ENCODE measurements at regions not wholly inside any gene's neighbourhood (a gene's known extent, or its start where the extent isn't known, plus 50 kb on each side); places are given as distances from the start of the nearest gene placed in this dataset.

DNA sequence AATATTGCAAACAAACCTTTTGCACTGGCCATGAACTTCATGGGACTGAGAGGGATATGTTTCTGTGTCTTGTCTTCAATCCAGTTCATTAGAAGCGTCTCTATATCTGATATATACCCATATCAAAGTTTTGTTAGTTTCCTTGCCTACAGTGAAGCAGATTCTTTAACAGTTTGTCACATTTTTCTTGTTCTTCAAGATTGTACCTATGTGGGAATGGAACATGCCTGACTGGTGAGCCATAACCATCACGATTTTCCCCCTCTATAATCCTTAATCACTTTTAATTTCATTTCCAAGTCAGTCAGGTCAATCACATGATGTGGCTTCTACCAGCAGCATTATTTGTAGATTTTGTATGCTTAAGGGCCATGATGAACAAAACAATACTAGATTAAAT is 197.1 kb upstream of the PDE5A start:
- WGBS, 2 donors (ENCODE audit: low coverage in 1 of 2) = 83% methylated on average over 2 of the region's 2 CpGs; no CpG with 5 or more reads in 1 of the 2 donors
- Histone ChIP-seq H3K36me3 (no peaks in the 10 kb centered on the region), H3K27ac (no peak overlapping the region), H3K27me3 (no peaks in the 10 kb centered on the region), H3K4me1 (peaks cover 0 to 7% (median 0%) of the 10 kb centered on the region in 3 donors), H3K4me3 (no peak overlapping the region), H3K9me3 (no peaks in the 10 kb centered on the region)
- TF ChIP-seq POLR2A (IDR thresholded peaks at IDR 0.05) (no peak), EP300 (IDR thresholded peaks at IDR 0.05) (no peak), POLR2AphosphoS5 (IDR thresholded peaks at IDR 0.05) (no peak)
- TF ChIP-seq, protein P1, sequence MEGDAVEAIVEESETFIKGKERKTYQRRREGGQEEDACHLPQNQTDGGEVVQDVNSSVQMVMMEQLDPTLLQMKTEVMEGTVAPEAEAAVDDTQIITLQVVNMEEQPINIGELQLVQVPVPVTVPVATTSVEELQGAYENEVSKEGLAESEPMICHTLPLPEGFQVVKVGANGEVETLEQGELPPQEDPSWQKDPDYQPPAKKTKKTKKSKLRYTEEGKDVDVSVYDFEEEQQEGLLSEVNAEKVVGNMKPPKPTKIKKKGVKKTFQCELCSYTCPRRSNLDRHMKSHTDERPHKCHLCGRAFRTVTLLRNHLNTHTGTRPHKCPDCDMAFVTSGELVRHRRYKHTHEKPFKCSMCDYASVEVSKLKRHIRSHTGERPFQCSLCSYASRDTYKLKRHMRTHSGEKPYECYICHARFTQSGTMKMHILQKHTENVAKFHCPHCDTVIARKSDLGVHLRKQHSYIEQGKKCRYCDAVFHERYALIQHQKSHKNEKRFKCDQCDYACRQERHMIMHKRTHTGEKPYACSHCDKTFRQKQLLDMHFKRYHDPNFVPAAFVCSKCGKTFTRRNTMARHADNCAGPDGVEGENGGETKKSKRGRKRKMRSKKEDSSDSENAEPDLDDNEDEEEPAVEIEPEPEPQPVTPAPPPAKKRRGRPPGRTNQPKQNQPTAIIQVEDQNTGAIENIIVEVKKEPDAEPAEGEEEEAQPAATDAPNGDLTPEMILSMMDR (IDR thresholded peaks at IDR 0.05) = no peak
- no peak for ATAC-seq

DNA sequence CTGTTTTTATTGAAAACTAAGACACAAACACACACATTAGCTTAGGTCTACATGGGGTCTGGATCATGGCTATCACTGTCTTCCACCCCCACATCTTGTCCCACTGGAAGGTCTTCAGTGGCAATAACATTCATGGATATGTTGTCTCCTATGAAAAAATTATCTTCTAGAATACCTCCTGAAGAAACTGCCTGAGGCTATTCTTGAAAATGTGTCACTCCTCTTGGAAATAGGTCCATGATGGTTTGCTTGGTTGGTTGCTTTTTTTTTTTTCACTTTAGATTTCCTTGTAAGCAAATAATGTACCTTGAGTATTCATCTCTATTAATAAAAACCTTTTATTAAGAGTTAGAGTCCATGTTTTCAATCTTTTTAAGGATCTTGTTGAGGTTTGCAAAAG is 195.3 kb upstream of the PDE5A start:
- TF ChIP-seq, protein P1 (IDR thresholded peaks at IDR 0.05) = no peak
- TF ChIP-seq POLR2A (IDR thresholded peaks at IDR 0.05) = no peak
- Histone ChIP-seq H3K9me3 (no peaks in the 10 kb centered on the region), H3K4me1 (peaks cover 0 to 4% (median 0%) of the 10 kb centered on the region in 3 donors), H3K4me3 (no peak overlapping the region), H3K36me3 (no peaks in the 10 kb centered on the region), H3K27me3 (no peaks in the 10 kb centered on the region), H3K27ac (no peak overlapping the region)
- no peak for ATAC-seq

DNA sequence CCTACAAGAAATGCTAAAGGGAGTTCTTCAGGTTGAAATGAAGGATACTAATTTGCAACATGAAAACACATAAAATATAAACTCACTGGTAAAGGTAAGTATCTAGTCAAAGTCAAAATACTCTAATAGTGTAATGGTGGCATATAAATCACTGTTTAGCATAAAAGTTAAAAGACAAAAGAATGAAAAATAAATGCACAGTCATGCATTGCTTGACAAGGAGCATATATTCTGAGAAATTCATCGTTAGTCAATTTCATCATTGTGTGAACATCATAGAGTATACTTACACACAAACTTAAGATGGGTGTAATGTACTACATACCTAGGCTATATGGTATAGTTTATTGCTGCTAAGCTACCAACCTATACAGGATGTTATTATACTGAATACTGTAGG is 194.4 kb upstream of the PDE5A start:
- no peaks in the 10 kb centered on the region for H3K27me3 ChIP-seq
- no peaks in the 10 kb centered on the region for H3K4me1 ChIP-seq
- H3K27ac ChIP-seq = no peak overlapping the region
- ATAC-seq = no peak
- no peak overlapping the region for H3K4me3 ChIP-seq
- TF ChIP-seq, protein P1 (IDR thresholded peaks at IDR 0.05) = no peak
- TF ChIP-seq POLR2A (IDR thresholded peaks at IDR 0.05) (no peak), POLR2AphosphoS5 (IDR thresholded peaks at IDR 0.05) (no peak), EP300 (IDR thresholded peaks at IDR 0.05) (no peak)
- H3K36me3 ChIP-seq = no peaks in the 10 kb centered on the region
- 92% methylated on average over 1 of the region's 1 CpG; no CpG with 5 or more reads in 1 of the 2 donors for WGBS, 2 donors (ENCODE audit: low coverage in 1 of 2)
- H3K9me3 ChIP-seq = no peaks in the 10 kb centered on the region

DNA sequence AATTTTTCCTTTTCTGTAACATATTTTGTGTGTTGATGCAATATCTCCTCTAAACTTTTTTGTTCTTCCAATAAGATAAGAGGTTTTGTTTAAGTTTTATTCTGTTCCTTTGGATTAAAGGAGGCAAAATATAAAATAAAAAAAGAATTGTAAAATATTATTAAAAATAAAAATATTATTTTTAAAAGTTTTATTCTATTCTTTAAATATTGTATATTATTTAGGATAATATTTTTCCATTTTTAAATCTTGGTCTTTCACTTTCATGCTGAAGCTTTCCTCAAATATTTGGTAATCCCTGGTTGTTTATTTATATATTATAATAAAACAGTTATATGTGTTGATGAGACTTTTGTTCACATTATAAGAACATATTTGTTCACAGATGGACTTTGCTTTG is 187.9 kb upstream of the PDE5A start:
- H3K27ac ChIP-seq = no peak overlapping the region
- no peak for ATAC-seq
- peaks cover 0 to 12% (median 0%) of the 10 kb centered on the region in 3 donors for H3K9me3 ChIP-seq
- H3K4me3 ChIP-seq = no peak overlapping the region
- no peaks in the 10 kb centered on the region for H3K27me3 ChIP-seq
- no peaks in the 10 kb centered on the region for H3K4me1 ChIP-seq
- TF ChIP-seq EP300 (IDR thresholded peaks at IDR 0.05) (no peak), POLR2A (IDR thresholded peaks at IDR 0.05) (no peak), POLR2AphosphoS5 (IDR thresholded peaks at IDR 0.05) (no peak)
- TF ChIP-seq, protein P1 (IDR thresholded peaks at IDR 0.05) = no peak
- no peaks in the 10 kb centered on the region for H3K36me3 ChIP-seq

DNA sequence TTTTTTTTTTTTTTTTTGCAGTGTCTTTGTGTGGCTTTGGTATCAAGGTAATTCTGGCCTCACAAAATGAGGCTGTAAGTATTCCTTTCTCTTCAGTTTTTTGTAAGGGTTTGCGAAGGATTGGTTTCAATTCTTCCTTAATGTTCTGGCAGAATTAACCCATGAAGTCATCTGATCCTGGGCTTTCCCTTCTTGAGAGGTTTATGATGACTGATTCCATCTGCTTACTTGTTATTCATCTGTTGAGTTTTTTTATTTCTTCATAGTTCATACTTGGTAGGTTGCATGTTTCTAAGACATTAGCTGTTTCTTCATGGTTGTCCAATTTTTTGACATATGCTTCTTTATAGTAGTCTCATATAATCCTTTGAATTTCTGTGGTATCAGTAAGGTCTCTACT is 181.4 kb upstream of the PDE5A start:
- no peaks in the 10 kb centered on the region for H3K27me3 ChIP-seq
- no peak overlapping the region for H3K4me3 ChIP-seq
- peaks cover 0 to 18% (median 0%) of the 10 kb centered on the region in 3 donors for H3K9me3 ChIP-seq
- WGBS, 2 donors (ENCODE audit: low coverage in 1 of 2) = 60 to 63% methylated on average over 1 of the region's 1 CpG
- no peak for TF ChIP-seq EP300 (IDR thresholded peaks at IDR 0.05)
- TF ChIP-seq POLR2A (IDR thresholded peaks at IDR 0.05) = no peak
- TF ChIP-seq, protein P1 (IDR thresholded peaks at IDR 0.05) = no peak
- no peak for TF ChIP-seq POLR2AphosphoS5 (IDR thresholded peaks at IDR 0.05)
- no peak for ATAC-seq
- H3K27ac ChIP-seq = no peak overlapping the region
- no peaks in the 10 kb centered on the region for H3K4me1 ChIP-seq
- H3K36me3 ChIP-seq = no peaks in the 10 kb centered on the region

Measured in gastroesophageal sphincter (tissue), 4 donors.